Endothelial cell of umbilical vein (primary cell): ENCODE measurements at regions not wholly inside any gene's neighbourhood (a gene's known extent, or its start where the extent isn't known, plus 50 kb on each side); places are given as distances from the start of the nearest gene placed in this dataset.

Experiments
- BruUV-seq: library from RNA; stranded (reverse); fragments of 400-500 nt; replicated peaks from 2 replicates; lab custom pipeline; 2021; lab: Mats Ljungman, UMichigan
- CTCF ChIA-PET: fragments of 300-600, 350-600 bp; sonication (Branson Sonifier 250); formaldehyde crosslinking; loops from one replicate; lab custom pipeline; 2021; ENCODE audit warnings: antibody characterized with exemption, inconsistent platforms; lab: Charles Lee
- POLR2A ChIA-PET: fragments of 300-600, 350-600 bp; sonication (Branson Sonifier 250); formaldehyde crosslinking; loops from one replicate; lab custom pipeline; 2021; ENCODE audit warnings: antibody characterized with exemption, inconsistent platforms; lab: Charles Lee
- DNase-seq: peaks from one replicate; pipeline ENCODE4 v3.0.0-alpha.2; 2011; ENCODE audit warnings: low read depth, low spot score
- FAIRE-seq: peaks from 2 replicates; lab custom pipeline; 2011; peaks lifted over from hg19 to GRCh38; lab: Jason Lieb, UNC
- H2AFZ ChIP-seq: 2 replicates; pipeline ENCODE4 v1.6.0; 2012; ENCODE audit warnings: low read depth, low read length, control low read depth, inconsistent platforms
- H3K27ac ChIP-seq: 2 replicates; pipeline ENCODE4 v1.5.1; 2011; ENCODE audit warnings: low read depth, mild to moderate bottlenecking, control low read depth, low read length, moderate library complexity; ENCODE audit not compliant: insufficient read depth
- H3K27me3 ChIP-seq, 2 experiments: 2 replicates each; pipeline versions ENCODE4 v1.6.0 to v1.6.1; 2011; ENCODE audit warnings: low read length in 2 of 2, mixed read lengths in 1 of 2; ENCODE audit not compliant: control insufficient read depth in 2 of 2, insufficient read depth in 2 of 2
- H3K36me3 ChIP-seq, 2 experiments: 2 replicates in 1 of 2; 3 replicates in 1 of 2; pipeline ENCODE4 v1.5.1; 2011; ENCODE audit warnings: low read length in 2 of 2, mild to moderate bottlenecking in 1 of 2, moderate library complexity in 1 of 2; ENCODE audit not compliant: control insufficient read depth in 2 of 2, insufficient read depth in 2 of 2; ENCODE audit errors: extremely low read depth in 1 of 2
- H3K4me1 ChIP-seq: 3 replicates; pipeline ENCODE4 v1.5.1; 2011; ENCODE audit warnings: mild to moderate bottlenecking, low read length; ENCODE audit not compliant: control insufficient read depth, insufficient read depth; ENCODE audit errors: extremely low read depth
- H3K4me2 ChIP-seq: 2 replicates; pipeline ENCODE4 v1.6.1; 2011; ENCODE audit warnings: low read length, control low read depth, mixed read lengths; ENCODE audit not compliant: insufficient read depth
- H3K4me3 ChIP-seq, 3 experiments: fragments of 200-600 bp in 1 of 3; sonication (generic), shearing (Covaris generic) in 1 of 3; replicated peaks in 1 of 3; 2 replicates each; pipeline ENCODE4 v1.5.1; 2011 to 2016; ENCODE audit warnings: control low read depth in 3 of 3, low read length in 3 of 3, mild to moderate bottlenecking in 2 of 3, inconsistent platforms in 1 of 3, low read depth in 1 of 3, moderate library complexity in 1 of 3; ENCODE audit not compliant: insufficient read depth in 1 of 3
- H3K79me2 ChIP-seq: 2 replicates; pipeline ENCODE4 v1.6.0; 2012; ENCODE audit warnings: low read length, inconsistent platforms; ENCODE audit not compliant: control insufficient read depth, insufficient read depth
- H3K9ac ChIP-seq: replicated peaks from 2 replicates; pipeline ENCODE3; 2011; ENCODE audit warnings: low read length, control low read depth; ENCODE audit not compliant: insufficient read depth; ENCODE audit errors: extremely low read depth
- H3K9me1 ChIP-seq: replicated peaks from 3 replicates; pipeline ENCODE4 v1.6.0; 2011; ENCODE audit warnings: mild to moderate bottlenecking, low read length; ENCODE audit not compliant: control insufficient read depth, insufficient read depth; ENCODE audit errors: extremely low read depth
- H3K9me3 ChIP-seq: replicated peaks from 2 replicates; pipeline ENCODE4 v1.5.1; 2012; ENCODE audit warnings: low read length, inconsistent platforms; ENCODE audit not compliant: control insufficient read depth, insufficient read depth
- H4K20me1 ChIP-seq: replicated peaks from 2 replicates; pipeline ENCODE3; 2011; ENCODE audit warnings: mild to moderate bottlenecking, low read length; ENCODE audit not compliant: control insufficient read depth, insufficient read depth; ENCODE audit errors: extremely low read depth
- CTCF ChIP-seq, 2 donors: IDR thresholded peaks; 1 replicate in 1 of 2; 2 replicates in 1 of 2; pipeline ENCODE4 v1.5.1; 2011; ENCODE audit warnings: low read length in 2 of 2, mild to moderate bottlenecking in 2 of 2, moderate library complexity in 2 of 2, control low read depth in 1 of 2, inconsistent platforms in 1 of 2, low read depth in 1 of 2; ENCODE audit not compliant: insufficient read depth in 1 of 2; ENCODE audit errors: extremely low read depth in 1 of 2
- EZH2 ChIP-seq: IDR thresholded peaks from 2 replicates; pipeline ENCODE4 v1.6.1; 2012; ENCODE audit warnings: borderline replicate concordance, low read depth, mild to moderate bottlenecking, moderate library complexity, low read length, inconsistent platforms; ENCODE audit not compliant: severe bottlenecking
- FOS ChIP-seq: IDR thresholded peaks from 2 replicates; pipeline ENCODE4 v1.6.1; 2011; ENCODE audit warnings: mild to moderate bottlenecking, low read length, moderate library complexity, borderline replicate concordance; ENCODE audit not compliant: insufficient read depth
- GATA2 ChIP-seq: IDR thresholded peaks from 2 replicates; pipeline ENCODE4 v1.7.0; 2011; ENCODE audit warnings: low read depth, mild to moderate bottlenecking, moderate library complexity, mixed read lengths, low read length; ENCODE audit not compliant: insufficient read length, insufficient read depth
- JUN ChIP-seq: IDR thresholded peaks from 2 replicates; pipeline ENCODE4 v1.6.1; 2011; ENCODE audit warnings: borderline replicate concordance, low read depth; ENCODE audit not compliant: insufficient read length, insufficient read depth
- MAX ChIP-seq: IDR thresholded peaks from 2 replicates; pipeline ENCODE4 v1.6.1; 2011; ENCODE audit not compliant: insufficient read depth, insufficient read length
- MYC ChIP-seq: IDR thresholded peaks from one replicate; pipeline ENCODE4 v1.6.1; 2011; ENCODE audit warnings: mild to moderate bottlenecking, low read depth, low read length
- POLR2A ChIP-seq: IDR thresholded peaks from 2 replicates; pipeline ENCODE4 v1.6.1; 2012; ENCODE audit warnings: low read depth, mild to moderate bottlenecking, control low read depth, low read length
- POLR2AphosphoS5 ChIP-seq: IDR thresholded peaks from 2 replicates; pipeline ENCODE4 v1.6.1; 2012; ENCODE audit warnings: low read depth, mild to moderate bottlenecking, control low read depth, low read length, moderate library complexity; ENCODE audit not compliant: insufficient read depth
- dilution Hi-C: fragments of 300-500 bp; cut with MboI; formaldehyde crosslinking; loops from one replicate; pipeline ENCODE4 v1.15.0; 2019; ENCODE audit warnings: low sequenced_read_pairs; ENCODE audit not compliant: extremely low pct_ligation_motif_present
- intact Hi-C: fragments of 100-400 bp; cut with micrococcal nuclease; formaldehyde crosslinking; loops from one replicate; pipeline ENCODE4 v1.10.0; 2022

- no peak overlapping the region for H2AFZ ChIP-seq
- H3K79me2 ChIP-seq: no peaks in the 10 kb centered on the region
- no peaks in the 10 kb centered on the region for H3K27me3 ChIP-seq
- DNase-seq (peak; percentile 17), FAIRE-seq (no peak)
- H4K20me1 ChIP-seq: no peaks in the 10 kb centered on the region
- H3K27ac ChIP-seq: peak overlapping the region; percentile 24
- no peaks in the 10 kb centered on the region for H3K36me3 ChIP-seq
- H3K4me3 ChIP-seq: no peak overlapping the region
- dilution Hi-C loops: no loop called here
- BruUV-seq: no TSS peak
- TF ChIP-seq FOS: no peak
- TF ChIP-seq POLR2A: no peak
- no peak for TF ChIP-seq CTCF (IDR thresholded peaks at IDR 0.05; ENCODE audit: extremely low read depth in 1 of 2, insufficient read depth in 1 of 2, low read depth in 1 of 2, low read length in 2 of 2)
- no peak for TF ChIP-seq EZH2
- no peak for TF ChIP-seq POLR2AphosphoS5
- no peak for TF ChIP-seq GATA2
- TF ChIP-seq JUN: no peak
- TF ChIP-seq MYC: no peak
- no peak for TF ChIP-seq MAX
- intact Hi-C loops: no loop called here
- CTCF ChIA-PET: interaction anchor here (0.6 to 1.8 kb wide), 2 partner anchors 9 to 24 kb away, joined by 3 to 6 read pairs; no protein-coding TSS in a partner anchor
- peaks cover 11% of the 10 kb centered on the region for H3K4me1 ChIP-seq
- H3K9me1 ChIP-seq: no peaks in the 10 kb centered on the region
- no peaks in the 10 kb centered on the region for H3K9me3 ChIP-seq
- POLR2A ChIA-PET: no interaction called here
- H3K9ac ChIP-seq: no peak overlapping the region
- H3K4me2 ChIP-seq: no peak overlapping the region
Observed at GRCh38 chr13:73776151-73776785, 357.9 kb downstream of the KLF12 start.
